ENCODE measurements at regions not wholly inside any gene's neighbourhood (a gene's known extent, or its start where the extent isn't known, plus 50 kb on each side); places are given as distances from the start of the nearest gene placed in this dataset.
"Not testable (repeated sequence)": the region's sequence is repeated elsewhere in the genome, so short reads cannot be mapped to it uniquely, and the experiment has no call there.

GRCh38 chr9:129427149-129427548, 193.8 kb downstream of the C9orf50 start:
- 71 to 86% (median 74%) methylated on average over 9 of the region's 9 CpGs for WGBS, 5 donors
- H3K27ac ChIP-seq, result no peak overlapping the region
- H3K4me1 ChIP-seq, result peaks cover 10 to 33% (median 16%) of the 10 kb centered on the region in 4 donors
- no peaks in the 10 kb centered on the region for H3K9me3 ChIP-seq
- intact Hi-C loops (cut with DNase I; ENCODE audit: low total_unique reads), result no loop called here
- H3K36me3 ChIP-seq, result no peaks in the 10 kb centered on the region
- DNase-seq, result peak in 1 of 2 donors; percentile 1
- no peaks in the 10 kb centered on the region for H3K27me3 ChIP-seq
- TF ChIP-seq CTCF (IDR thresholded peaks at IDR 0.05) (no peak), EP300 (IDR thresholded peaks at IDR 0.05) (no peak)
- no peak overlapping the region for H3K4me3 ChIP-seq

- H3K27ac ChIP-seq; H3K36me3 ChIP-seq; H3K9me3 ChIP-seq; H3K27me3 ChIP-seq; DNase-seq; intact Hi-C loops (cut with DNase I; ENCODE audit: low total_unique reads); H3K4me3 ChIP-seq: not testable (repeated sequence)
- WGBS, 5 donors, result 86 to 90% (median 88%) methylated on average over 8 of the region's 8 CpGs
- H3K4me1 ChIP-seq, result peaks cover 9 to 17% (median 11%) of the 10 kb centered on the region in 4 donors
Measured at GRCh38 chr9:129423755-129424154, 197.1 kb downstream of the C9orf50 start.

- Histone ChIP-seq H3K4me3 (no peak overlapping the region), H3K36me3 (no peaks in the 10 kb centered on the region), H3K4me1 (peaks cover 9 to 14% (median 11%) of the 10 kb centered on the region in 4 donors), H3K27ac (peak overlapping the region in 1 of 5 donors; percentile 25), H3K27me3 (no peaks in the 10 kb centered on the region), H3K9me3 (no peaks in the 10 kb centered on the region)
- no peak for DNase-seq
- intact Hi-C loops (cut with DNase I; ENCODE audit: low total_unique reads), result no loop called here
- TF ChIP-seq CTCF (IDR thresholded peaks at IDR 0.05) (no peak), EP300 (IDR thresholded peaks at IDR 0.05) (no peak), POLR2A (IDR thresholded peaks at IDR 0.05) (no peak), POLR2AphosphoS5 (IDR thresholded peaks at IDR 0.05) (no peak)
- 60 to 83% (median 77%) methylated on average over 6 of the region's 6 CpGs for WGBS, 5 donors
Measured at GRCh38 chr9:129423216-129423615, 197.7 kb downstream of the C9orf50 start.

GRCh38 chr9:129422843-129423192, 198.1 kb downstream of the C9orf50 start:
- intact Hi-C loops (cut with DNase I; ENCODE audit: low total_unique reads), result no loop called here
- WGBS, 5 donors, result 29 to 48% (median 35%) methylated on average over 10 to 12 of the region's 12 CpGs
- Histone ChIP-seq H3K9me3 (no peaks in the 10 kb centered on the region), H3K27ac (peak overlapping the region in 2 of 5 donors; percentile 20 to 25), H3K36me3 (no peaks in the 10 kb centered on the region), H3K4me3 (no peak overlapping the region), H3K4me1 (peaks cover 9 to 14% (median 11%) of the 10 kb centered on the region in 4 donors), H3K27me3 (no peaks in the 10 kb centered on the region)
- TF ChIP-seq POLR2A (IDR thresholded peaks at IDR 0.05), result no peak
- TF ChIP-seq CTCF (IDR thresholded peaks at IDR 0.05), result no peak
- TF ChIP-seq EP300 (IDR thresholded peaks at IDR 0.05), result no peak
- TF ChIP-seq POLR2AphosphoS5 (IDR thresholded peaks at IDR 0.05), result no peak
- peak in 1 of 2 donors; percentile 74 for DNase-seq

- Histone ChIP-seq H3K27ac (peak overlapping the region in 2 of 5 donors; percentile 20 to 25), H3K36me3 (no peaks in the 10 kb centered on the region), H3K4me3 (no peak overlapping the region), H3K9me3 (no peaks in the 10 kb centered on the region), H3K4me1 (peaks cover 9 to 14% (median 11%) of the 10 kb centered on the region in 4 donors), H3K27me3 (no peaks in the 10 kb centered on the region)
- no peak for DNase-seq
- TF ChIP-seq EP300 (IDR thresholded peaks at IDR 0.05), result no peak
- TF ChIP-seq CTCF (IDR thresholded peaks at IDR 0.05), result no peak
- no peak for TF ChIP-seq POLR2AphosphoS5 (IDR thresholded peaks at IDR 0.05)
- TF ChIP-seq POLR2A (IDR thresholded peaks at IDR 0.05), result no peak
- WGBS, 5 donors, result 63 to 78% (median 72%) methylated on average over 7 to 11 of the region's 11 CpGs
- intact Hi-C loops (cut with DNase I; ENCODE audit: low total_unique reads), result no loop called here
Measured at GRCh38 chr9:129422032-129422842, 198.7 kb downstream of the C9orf50 start.
